Panc1 (cell line): ENCODE measurements at regions not wholly inside any gene's neighbourhood (a gene's known extent, or its start where the extent isn't known, plus 50 kb on each side); places are given as distances from the start of the nearest gene placed in this dataset.

ENCODE experiments used
- ATAC-seq: fragments of 200-7000 bp; cut with Tn5 transposase; 2 replicates; pipeline ENCODE4 v1.9.1; 2020; ENCODE audit warnings: mild to moderate bottlenecking, moderate library complexity
- BruUV-seq: library from RNA; stranded (reverse); fragments of 400-500 nt; replicated peaks from 2 replicates; lab custom pipeline; 2021; lab: Mats Ljungman, UMichigan
- CTCF ChIA-PET: fragments of 300-600 bp; sonication (Branson Sonifier 250); formaldehyde crosslinking; loops from one replicate; lab custom pipeline; 2022; ENCODE audit warnings: antibody characterized with exemption; lab: Charles Lee
- POLR2A ChIA-PET: fragments of 300-600 bp; sonication (Branson Sonifier 250); formaldehyde crosslinking; loops from one replicate; lab custom pipeline; 2022; ENCODE audit warnings: antibody characterized with exemption; lab: Charles Lee
- DNase-seq: peaks from one replicate; pipeline ENCODE4 v3.0.0-alpha.2; 2010; ENCODE audit warnings: low read depth, low spot score
- H3K27ac ChIP-seq: 2 replicates; pipeline ENCODE4 v1.5.1; 2011; ENCODE audit warnings: mild to moderate bottlenecking, low read length, inconsistent platforms
- H3K27me3 ChIP-seq: fragments of 200-500 bp; sonication (Bioruptor generic); 2 replicates; pipeline ENCODE4 v1.6.0; 2014; ENCODE audit warnings: low read length, inconsistent platforms; ENCODE audit not compliant: control insufficient read depth, insufficient read depth
- H3K36me3 ChIP-seq: fragments of 200-500 bp; sonication (Bioruptor generic); 2 replicates; pipeline ENCODE4 v1.5.1; 2014; ENCODE audit warnings: inconsistent platforms, mild to moderate bottlenecking, low read length, moderate library complexity; ENCODE audit not compliant: control insufficient read depth, insufficient read depth
- H3K4me1 ChIP-seq: 2 replicates; pipeline ENCODE4 v1.5.1; 2011; ENCODE audit warnings: inconsistent platforms, mild to moderate bottlenecking, low read length, moderate library complexity; ENCODE audit not compliant: control insufficient read depth, insufficient read depth
- H3K4me3 ChIP-seq, 2 experiments: 2 replicates each; pipeline ENCODE4 v1.5.1; 2011 to 2012; ENCODE audit warnings: low read depth in 2 of 2, low read length in 2 of 2, mild to moderate bottlenecking in 2 of 2, inconsistent platforms in 1 of 2, moderate library complexity in 1 of 2
- H3K9me3 ChIP-seq: fragments of 200-500 bp; sonication (Bioruptor generic); 2 replicates; pipeline ENCODE4 v1.5.1; 2014; ENCODE audit warnings: low read depth, mild to moderate bottlenecking, inconsistent platforms, low read length, moderate library complexity; ENCODE audit not compliant: control insufficient read depth, insufficient read depth
- POLR2AphosphoS5 ChIP-seq: IDR thresholded peaks from 2 replicates; pipeline ENCODE4 v1.6.1; 2012; ENCODE audit warnings: mild to moderate bottlenecking, low read depth, low read length, moderate library complexity
- REST ChIP-seq, 2 experiments: IDR thresholded peaks; 2 replicates each; pipeline ENCODE4 v1.6.1; 2011 to 2012; ENCODE audit warnings: low read depth in 2 of 2, control low read depth in 1 of 2, low read length in 1 of 2, mild to moderate bottlenecking in 1 of 2, moderate library complexity in 1 of 2; ENCODE audit not compliant: insufficient read depth in 1 of 2
- SIN3A ChIP-seq: IDR thresholded peaks from 2 replicates; pipeline ENCODE4 v1.6.1; 2012; ENCODE audit warnings: low read depth, mild to moderate bottlenecking, low read length, moderate library complexity, borderline replicate concordance; ENCODE audit not compliant: insufficient read depth
- TCF7L2 ChIP-seq: IDR thresholded peaks from 2 replicates; pipeline ENCODE4 v1.6.1; 2011; ENCODE audit warnings: mild to moderate bottlenecking, low read depth, low read length, inconsistent platforms
- in situ Hi-C: cut with HindIII; loops from 2 replicates; pipeline ENCODE4 v1.10.0; 2016; ENCODE audit warnings: low sequenced_read_pairs, low pct_unique_long_range_greater_than_20kb
- intact Hi-C: fragments of 100-400 bp; cut with micrococcal nuclease; formaldehyde crosslinking; loops from one replicate; pipeline ENCODE4 v1.10.0; 2022; ENCODE audit not compliant: unreplicated experiment

- BruUV-seq = no TSS peak
- no peak for ATAC-seq
These were observed 474.0 kb downstream of the TFAP2B start for GRCh38 chr6:51292659-51293058.

DNA sequence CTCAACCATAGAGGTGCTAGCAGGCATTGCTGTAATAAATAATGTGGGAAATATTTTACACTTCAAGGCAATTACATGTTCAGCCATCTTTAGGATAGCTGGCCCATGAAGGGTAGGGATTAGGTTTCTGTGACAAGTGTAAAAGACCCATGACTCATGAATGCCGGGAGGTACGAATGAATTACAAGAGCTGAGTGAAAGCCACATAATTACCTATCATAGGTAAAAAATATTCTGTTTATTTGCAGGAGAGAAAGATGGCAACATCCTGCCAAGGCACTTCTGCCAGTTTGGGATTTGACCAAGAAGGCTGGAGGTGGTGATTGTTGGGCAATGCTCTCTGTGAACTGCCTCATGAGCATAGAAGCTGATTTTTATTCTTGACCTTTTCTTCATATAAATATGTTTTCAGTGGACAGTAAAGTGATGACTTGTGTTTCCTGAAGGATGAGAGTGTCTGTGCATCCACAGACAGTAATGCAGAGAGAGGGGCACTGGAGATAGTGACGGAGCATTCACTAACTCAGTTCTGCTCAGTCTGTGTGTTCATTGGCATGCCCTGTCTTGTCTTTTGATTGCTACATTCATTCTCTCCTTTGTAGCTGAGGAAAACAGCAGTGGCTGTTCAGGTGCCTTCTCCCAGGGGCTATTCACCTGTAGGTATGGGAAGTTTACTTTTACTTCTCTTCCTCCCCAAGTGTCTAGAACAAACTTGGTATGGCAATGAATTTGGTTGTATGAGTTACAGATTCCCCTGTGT is 481.1 kb downstream of the TFAP2B start:
- CTCF ChIA-PET = no interaction called here
- in situ Hi-C loops (no loop called here), intact Hi-C loops (no loop called here)
- ATAC-seq (no peak), DNase-seq (no peak)
- Histone ChIP-seq H3K4me3 (no peak overlapping the region), H3K27me3 (no peaks in the 10 kb centered on the region), H3K9me3 (no peaks in the 10 kb centered on the region), H3K4me1 (no peaks in the 10 kb centered on the region), H3K36me3 (no peaks in the 10 kb centered on the region), H3K27ac (no peak overlapping the region)
- TF ChIP-seq POLR2AphosphoS5 = no peak
- no peak for TF ChIP-seq TCF7L2
- no peak for TF ChIP-seq REST (IDR thresholded peaks at IDR 0.05; ENCODE audit: insufficient read depth in 1 of 2, low read depth in 2 of 2, low read length in 1 of 2)
- no TSS peak for BruUV-seq
- POLR2A ChIA-PET = no interaction called here

More at GRCh38 chr6:51292659-51293058, 474.0 kb downstream of the TFAP2B start:
- Histone ChIP-seq H3K27ac (no peak overlapping the region), H3K4me1 (no peaks in the 10 kb centered on the region), H3K36me3 (no peaks in the 10 kb centered on the region), H3K4me3 (no peak overlapping the region), H3K9me3 (no peaks in the 10 kb centered on the region), H3K27me3 (no peaks in the 10 kb centered on the region)
- intact Hi-C loops (no loop called here), in situ Hi-C loops (no loop called here)
- ChIA-PET CTCF (no interaction called here), POLR2A (interaction anchor here (0.6 kb wide), 1 partner anchor 499 kb away, joined by 3 read pairs; no protein-coding TSS in a partner anchor)
- TF ChIP-seq REST (IDR thresholded peaks at IDR 0.05; ENCODE audit: insufficient read depth in 1 of 2, low read depth in 2 of 2, low read length in 1 of 2) = no peak
- TF ChIP-seq POLR2AphosphoS5 = no peak
- TF ChIP-seq SIN3A = no peak
- TF ChIP-seq TCF7L2 = no peak
- DNase-seq = no peak
